Endothelial cell (in vitro differentiated cells): ENCODE measurements at regions not wholly inside any gene's neighbourhood (a gene's known extent, or its start where the extent isn't known, plus 50 kb on each side); places are given as distances from the start of the nearest gene placed in this dataset.

Experiments
- DNase-seq: peaks from one replicate; pipeline ENCODE4 v3.0.0; 2021; ENCODE audit warnings: low spot score
- H3K27ac Mint-ChIP-seq: one replicate; pipeline ENCODE4 v1.8.0; 2021; ENCODE audit warnings: mixed read lengths, inconsistent platforms; ENCODE audit not compliant: unreplicated experiment
- H3K27me3 Mint-ChIP-seq: one replicate; pipeline ENCODE4 v1.8.0; 2021; ENCODE audit warnings: mild to moderate bottlenecking, moderate library complexity, mixed read lengths, inconsistent platforms; ENCODE audit not compliant: unreplicated experiment
- H3K36me3 Mint-ChIP-seq: one replicate; pipeline ENCODE4 v1.8.0; 2021; ENCODE audit warnings: mild to moderate bottlenecking, low read depth, mixed read lengths, inconsistent platforms; ENCODE audit not compliant: unreplicated experiment
- H3K4me1 Mint-ChIP-seq: one replicate; pipeline ENCODE4 v1.8.0; 2021; ENCODE audit warnings: mild to moderate bottlenecking, mixed read lengths, inconsistent platforms; ENCODE audit not compliant: unreplicated experiment
- H3K4me3 Mint-ChIP-seq: one replicate; pipeline ENCODE4 v1.8.0; 2021; ENCODE audit warnings: mild to moderate bottlenecking, mixed read lengths, inconsistent platforms; ENCODE audit not compliant: unreplicated experiment
- H3K9me3 Mint-ChIP-seq: one replicate; pipeline ENCODE4 v1.8.0; 2021; ENCODE audit warnings: mixed read lengths, inconsistent platforms; ENCODE audit not compliant: unreplicated experiment
- TF ChIP-seq, protein P1 (sequence below): fragments of 200-600 bp; sonication (generic); IDR thresholded peaks from one replicate; pipeline ENCODE4 v1.5.0; 2021; ENCODE audit warnings: antibody characterized with exemption; ENCODE audit not compliant: unreplicated experiment

DNA sequence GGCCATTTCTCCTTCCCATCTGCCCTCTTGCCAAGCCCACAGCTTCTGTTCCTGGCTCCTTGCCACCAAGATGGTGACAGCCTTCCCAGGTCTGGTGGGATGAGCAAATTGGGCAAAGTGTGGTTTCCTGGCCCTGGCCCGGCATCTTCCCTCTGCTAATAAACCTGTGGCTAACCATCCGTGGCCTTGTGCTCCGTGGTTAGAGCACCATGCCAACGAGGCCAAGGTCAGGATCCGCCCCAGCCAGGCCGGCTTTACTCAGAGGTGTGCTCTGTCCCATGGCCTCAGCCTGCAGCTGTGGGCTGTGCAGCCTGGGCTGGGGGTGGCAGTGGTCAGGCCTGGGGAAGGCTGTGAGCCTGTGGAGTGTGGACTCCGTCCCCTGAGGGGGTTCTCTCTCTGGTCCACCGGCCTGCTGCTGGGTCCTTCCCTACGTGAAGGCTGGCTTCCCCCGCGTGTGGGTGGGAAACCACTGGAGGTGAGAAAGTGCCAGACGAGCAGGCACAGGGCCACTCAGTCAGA, 117.4 kb downstream of the VEGFA start:
- no peak for DNase-seq
- Mint-ChIP-seq H3K36me3 (no peaks in the 10 kb centered on the region), H3K4me1 (peaks cover 10% of the 10 kb centered on the region), H3K4me3 (no peak overlapping the region), H3K27ac (no peak overlapping the region), H3K9me3 (no peaks in the 10 kb centered on the region), H3K27me3 (peaks cover 4% of the 10 kb centered on the region)
- TF ChIP-seq, protein P1, sequence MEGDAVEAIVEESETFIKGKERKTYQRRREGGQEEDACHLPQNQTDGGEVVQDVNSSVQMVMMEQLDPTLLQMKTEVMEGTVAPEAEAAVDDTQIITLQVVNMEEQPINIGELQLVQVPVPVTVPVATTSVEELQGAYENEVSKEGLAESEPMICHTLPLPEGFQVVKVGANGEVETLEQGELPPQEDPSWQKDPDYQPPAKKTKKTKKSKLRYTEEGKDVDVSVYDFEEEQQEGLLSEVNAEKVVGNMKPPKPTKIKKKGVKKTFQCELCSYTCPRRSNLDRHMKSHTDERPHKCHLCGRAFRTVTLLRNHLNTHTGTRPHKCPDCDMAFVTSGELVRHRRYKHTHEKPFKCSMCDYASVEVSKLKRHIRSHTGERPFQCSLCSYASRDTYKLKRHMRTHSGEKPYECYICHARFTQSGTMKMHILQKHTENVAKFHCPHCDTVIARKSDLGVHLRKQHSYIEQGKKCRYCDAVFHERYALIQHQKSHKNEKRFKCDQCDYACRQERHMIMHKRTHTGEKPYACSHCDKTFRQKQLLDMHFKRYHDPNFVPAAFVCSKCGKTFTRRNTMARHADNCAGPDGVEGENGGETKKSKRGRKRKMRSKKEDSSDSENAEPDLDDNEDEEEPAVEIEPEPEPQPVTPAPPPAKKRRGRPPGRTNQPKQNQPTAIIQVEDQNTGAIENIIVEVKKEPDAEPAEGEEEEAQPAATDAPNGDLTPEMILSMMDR, result no peak

DNA sequence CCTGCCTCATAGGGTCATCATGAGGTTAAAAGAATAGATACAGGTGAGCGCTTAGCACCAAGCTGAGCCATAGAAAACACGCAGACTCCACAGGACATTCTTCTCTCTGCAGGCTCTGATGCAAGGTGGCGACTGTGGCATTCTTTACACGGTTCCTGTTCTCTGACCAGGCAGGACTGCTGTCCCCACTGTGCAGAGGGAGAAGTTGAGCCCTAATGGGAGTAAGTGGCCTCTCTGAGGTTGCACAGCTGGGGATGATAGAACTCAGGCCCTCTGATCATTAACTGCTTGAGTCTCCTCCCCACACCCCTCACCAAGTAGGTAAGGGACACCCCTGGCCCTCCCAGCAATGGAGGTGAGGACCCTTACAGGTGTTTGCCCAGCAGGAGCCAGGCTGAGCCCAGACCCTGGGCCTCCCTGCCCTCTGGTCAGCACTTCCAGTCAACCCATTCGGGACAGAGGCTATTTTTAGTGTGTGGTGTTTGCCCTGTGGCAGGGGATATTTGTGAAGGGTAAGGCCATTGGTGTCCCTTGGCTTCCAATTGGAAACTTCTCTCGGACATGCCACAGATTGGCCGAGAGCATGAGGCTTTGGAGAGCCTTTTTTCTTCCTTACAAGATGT, 116.8 kb downstream of the VEGFA start:
- Mint-ChIP-seq H3K4me1 (peaks cover 10% of the 10 kb centered on the region), H3K36me3 (no peaks in the 10 kb centered on the region), H3K27me3 (peaks cover 2% of the 10 kb centered on the region), H3K27ac (no peak overlapping the region), H3K4me3 (no peak overlapping the region), H3K9me3 (no peaks in the 10 kb centered on the region)
- TF ChIP-seq, protein P1, result no peak
- DNase-seq, result no peak

GRCh38 chr6:43886067-43886461, 116.1 kb downstream of the VEGFA start:
- Mint-ChIP-seq H3K27me3 (peaks cover 2% of the 10 kb centered on the region), H3K9me3 (no peaks in the 10 kb centered on the region), H3K27ac (no peak overlapping the region), H3K4me3 (no peak overlapping the region), H3K36me3 (no peaks in the 10 kb centered on the region), H3K4me1 (peaks cover 8% of the 10 kb centered on the region)
- TF ChIP-seq, protein P1, result no peak
- no peak for DNase-seq

DNA sequence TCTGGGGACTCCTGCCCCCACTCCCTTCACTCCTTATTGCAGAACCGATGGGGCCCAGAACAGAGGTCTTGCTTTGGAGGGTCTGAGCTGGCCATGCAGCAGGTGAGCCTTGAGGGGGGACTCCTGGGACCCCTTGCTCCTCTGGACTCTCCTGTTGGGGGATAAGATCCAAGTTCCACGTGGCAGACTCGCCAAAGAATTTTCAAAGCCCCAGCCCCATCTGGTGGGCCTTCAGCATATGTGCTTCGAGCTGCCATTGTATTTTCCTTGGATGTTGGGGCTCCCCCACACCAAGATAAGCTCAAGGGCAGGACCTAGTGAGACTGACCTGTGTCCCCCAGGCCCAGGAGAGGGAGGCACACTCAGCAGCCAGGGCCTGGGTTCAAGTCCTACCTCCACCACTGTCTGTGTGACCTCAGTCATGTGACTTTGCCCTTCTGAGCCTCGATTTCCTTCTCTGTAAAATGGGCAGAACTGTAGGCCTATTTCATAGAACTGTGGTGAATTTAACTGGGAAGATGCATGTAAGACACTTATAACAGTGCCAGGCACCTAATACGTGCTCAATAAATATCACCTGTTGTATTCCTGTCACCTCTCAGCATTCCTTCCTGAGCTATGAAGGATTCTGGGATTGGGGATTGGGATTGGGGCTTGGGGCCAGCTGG, 115.5 kb downstream of the VEGFA start:
- TF ChIP-seq, protein P1, result no peak
- DNase-seq, result no peak
- H3K4me3 Mint-ChIP-seq, result no peak overlapping the region
- H3K27ac Mint-ChIP-seq, result no peak overlapping the region
- H3K9me3 Mint-ChIP-seq, result no peaks in the 10 kb centered on the region
- no peaks in the 10 kb centered on the region for H3K36me3 Mint-ChIP-seq
- H3K27me3 Mint-ChIP-seq, result peaks cover 2% of the 10 kb centered on the region
- peaks cover 3% of the 10 kb centered on the region for H3K4me1 Mint-ChIP-seq

DNA sequence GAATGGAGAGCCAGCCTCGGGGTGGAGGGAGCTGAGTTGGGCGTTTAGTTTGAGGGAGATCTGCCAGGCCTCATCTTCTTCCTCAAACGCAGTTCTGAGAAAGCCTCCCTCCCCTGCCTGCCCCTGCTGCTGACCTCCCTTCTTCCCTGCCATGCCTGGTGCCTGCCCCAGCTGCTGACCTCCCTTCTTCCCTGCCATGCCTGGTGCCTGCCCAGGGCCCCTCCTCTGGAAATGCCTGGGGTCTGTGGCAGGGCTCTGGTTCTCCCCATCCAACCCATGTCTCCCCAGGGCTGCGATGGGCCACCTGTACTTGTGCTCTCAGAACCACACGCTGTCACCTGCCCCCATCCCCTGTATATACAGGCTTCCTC, 114.6 kb downstream of the VEGFA start:
- no peak overlapping the region for H3K27ac Mint-ChIP-seq
- H3K36me3 Mint-ChIP-seq, result no peaks in the 10 kb centered on the region
- H3K27me3 Mint-ChIP-seq, result peaks cover 2% of the 10 kb centered on the region
- H3K4me1 Mint-ChIP-seq, result no peaks in the 10 kb centered on the region
- DNase-seq, result no peak
- H3K4me3 Mint-ChIP-seq, result no peak overlapping the region
- TF ChIP-seq, protein P1, result no peak
- no peaks in the 10 kb centered on the region for H3K9me3 Mint-ChIP-seq
